BLaER1 (cell line): ENCODE measurements at regions not wholly inside any gene's neighbourhood (a gene's known extent, or its start where the extent isn't known, plus 50 kb on each side); places are given as distances from the start of the nearest gene placed in this dataset.
"Not testable (repeated sequence)": the region's sequence is repeated elsewhere in the genome, so short reads cannot be mapped to it uniquely, and the experiment has no call there.

Experiments used
- H3K27ac ChIP-seq: shearing (Covaris generic); formaldehyde crosslinking; 2 replicates; pipeline ENCODE4 v1.8.1; 2022
- H3K27me3 ChIP-seq: shearing (Covaris generic); formaldehyde crosslinking; 2 replicates; pipeline ENCODE4 v1.8.1; 2022
- H3K36me3 ChIP-seq: shearing (Covaris generic); formaldehyde crosslinking; 2 replicates; pipeline ENCODE4 v1.8.1; 2022
- H3K4me1 ChIP-seq: shearing (Covaris generic); formaldehyde crosslinking; 2 replicates; pipeline ENCODE4 v1.8.1; 2022
- H3K4me2 ChIP-seq: shearing (Covaris generic); formaldehyde crosslinking; 2 replicates; pipeline ENCODE4 v1.8.1; 2022
- H3K4me3 ChIP-seq: shearing (Covaris generic); formaldehyde crosslinking; 2 replicates; pipeline ENCODE4 v1.8.1; 2022
- H3K9ac ChIP-seq: shearing (Covaris generic); formaldehyde crosslinking; 2 replicates; pipeline ENCODE4 v1.8.1; 2022
- H3K9me3 ChIP-seq: shearing (Covaris generic); formaldehyde crosslinking; 2 replicates; pipeline ENCODE4 v1.8.1; 2022
- H4K20me1 ChIP-seq: shearing (Covaris generic); formaldehyde crosslinking; 2 replicates; pipeline ENCODE4 v1.8.1; 2022
- Cebpa-rat ChIP-seq: shearing (Covaris generic); IDR thresholded peaks from 2 replicates; pipeline ENCODE4 v1.8.1; 2022

- no peak for TF ChIP-seq Cebpa-rat
- Histone ChIP-seq H3K27me3 (no peaks in the 10 kb centered on the region), H3K9me3 (no peaks in the 10 kb centered on the region), H3K4me1 (peaks cover 8% of the 10 kb centered on the region), H3K4me3 (no peak overlapping the region), H4K20me1 (no peaks in the 10 kb centered on the region), H3K4me2 (no peak overlapping the region), H3K9ac (no peak overlapping the region), H3K36me3 (no peaks in the 10 kb centered on the region), H3K27ac (no peak overlapping the region)
These were observed 271.4 kb downstream of the DOK5 start for GRCh38 chr20:54746796-54747195.

GRCh38 chr20:54745780-54746179 lies 270.4 kb downstream of the DOK5 start:
- H3K36me3 ChIP-seq, result no peaks in the 10 kb centered on the region
- H3K27me3 ChIP-seq, result no peaks in the 10 kb centered on the region
- H3K9me3 ChIP-seq, result no peaks in the 10 kb centered on the region
- H3K4me1 ChIP-seq, result peaks cover 8% of the 10 kb centered on the region
- TF ChIP-seq Cebpa-rat, result no peak
- H3K9ac ChIP-seq, result no peak overlapping the region
- no peak overlapping the region for H3K4me3 ChIP-seq
- H3K4me2 ChIP-seq, result no peak overlapping the region
- H3K27ac ChIP-seq, result no peak overlapping the region
- H4K20me1 ChIP-seq, result no peaks in the 10 kb centered on the region

GRCh38 chr20:54744097-54744496 lies 268.7 kb downstream of the DOK5 start:
- H3K9me3 ChIP-seq, result no peaks in the 10 kb centered on the region
- no peak overlapping the region for H3K27ac ChIP-seq
- no peak overlapping the region for H3K4me2 ChIP-seq
- H3K27me3 ChIP-seq, result no peaks in the 10 kb centered on the region
- H4K20me1 ChIP-seq, result no peaks in the 10 kb centered on the region
- no peak overlapping the region for H3K9ac ChIP-seq
- H3K36me3 ChIP-seq, result no peaks in the 10 kb centered on the region
- no peaks in the 10 kb centered on the region for H3K4me1 ChIP-seq
- TF ChIP-seq Cebpa-rat, result no peak
- no peak overlapping the region for H3K4me3 ChIP-seq

DNA sequence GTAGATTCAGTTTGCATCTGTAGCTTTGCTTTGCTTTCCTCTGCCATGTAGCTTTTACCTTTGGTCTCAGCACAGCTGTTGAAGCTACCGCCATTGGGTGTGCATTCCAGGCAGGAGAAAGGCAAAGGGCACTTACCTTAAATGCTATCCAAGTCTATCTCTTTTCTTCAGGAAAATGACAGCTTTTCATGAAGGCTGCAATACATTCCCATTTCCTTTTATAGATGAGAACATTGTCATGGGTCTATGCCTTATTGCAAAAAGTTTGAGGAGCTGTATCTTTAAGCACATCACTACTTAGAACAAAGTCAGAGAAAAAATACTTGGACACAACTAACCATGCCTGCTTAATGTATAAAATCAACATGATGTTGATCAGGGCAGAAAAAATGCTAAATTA lies 266.8 kb downstream of the DOK5 start:
- Histone ChIP-seq H3K4me3 (no peak overlapping the region), H3K36me3 (no peaks in the 10 kb centered on the region), H3K27ac (no peak overlapping the region), H3K9ac (no peak overlapping the region), H3K4me1 (no peaks in the 10 kb centered on the region), H4K20me1 (no peaks in the 10 kb centered on the region), H3K9me3 (no peaks in the 10 kb centered on the region), H3K4me2 (no peak overlapping the region), H3K27me3 (no peaks in the 10 kb centered on the region)
- TF ChIP-seq Cebpa-rat, result no peak

DNA sequence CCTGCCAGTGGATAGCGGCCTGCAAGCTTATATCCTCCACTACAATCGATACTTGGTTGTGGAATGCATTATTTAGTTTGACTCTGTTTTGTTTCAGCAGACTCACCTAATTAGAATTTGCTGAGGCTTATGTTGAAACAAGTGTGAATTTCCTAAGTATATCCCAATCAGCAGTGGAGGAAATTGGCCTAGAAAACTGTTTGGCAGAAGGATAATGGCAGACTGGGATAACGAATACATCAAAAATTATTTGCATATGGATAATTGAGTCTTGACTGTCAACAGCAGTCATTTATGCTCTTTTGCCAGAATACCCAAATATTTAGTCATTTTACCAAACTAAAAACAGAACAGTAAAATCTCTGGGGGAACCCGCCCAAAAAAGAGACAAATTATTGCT lies 261.0 kb downstream of the DOK5 start:
- Histone ChIP-seq H3K4me1 (no peaks in the 10 kb centered on the region), H3K4me3 (no peak overlapping the region), H3K27me3 (no peaks in the 10 kb centered on the region), H4K20me1 (no peaks in the 10 kb centered on the region), H3K9ac (no peak overlapping the region), H3K4me2 (no peak overlapping the region), H3K27ac (no peak overlapping the region), H3K36me3 (no peaks in the 10 kb centered on the region), H3K9me3 (no peaks in the 10 kb centered on the region)
- no peak for TF ChIP-seq Cebpa-rat

GRCh38 chr20:54733687-54734086 lies 258.3 kb downstream of the DOK5 start:
- Histone ChIP-seq H3K9me3 (no peaks in the 10 kb centered on the region), H3K27me3 (no peaks in the 10 kb centered on the region), H4K20me1 (no peaks in the 10 kb centered on the region), H3K4me2 (no peak overlapping the region), H3K4me3 (no peak overlapping the region), H3K9ac (no peak overlapping the region), H3K27ac (no peak overlapping the region), H3K4me1 (no peaks in the 10 kb centered on the region), H3K36me3 (no peaks in the 10 kb centered on the region)
- no peak for TF ChIP-seq Cebpa-rat

DNA sequence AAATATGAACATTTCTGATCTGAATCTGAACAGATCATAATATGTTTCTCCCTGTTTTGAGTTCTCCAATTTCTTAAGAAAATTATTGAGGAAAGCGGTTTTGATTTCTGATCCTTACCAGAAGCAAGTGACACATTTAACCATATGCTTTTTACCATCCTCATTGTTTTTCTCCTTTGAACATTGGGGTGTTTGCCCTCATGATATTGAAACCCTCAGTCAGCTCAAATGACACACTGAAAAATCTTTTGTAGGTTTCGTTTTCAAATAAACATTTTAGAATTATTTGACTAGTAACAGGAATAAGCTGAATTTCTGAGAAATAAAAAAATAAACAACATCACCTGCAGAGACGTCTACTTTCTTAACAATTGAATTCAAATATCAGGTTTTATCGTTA lies 252.1 kb downstream of the DOK5 start:
- H3K4me2 ChIP-seq, result no peak overlapping the region

GRCh38 chr20:54726687-54727300 lies 251.4 kb downstream of the DOK5 start:
- no peak overlapping the region for H3K9ac ChIP-seq
- no peak overlapping the region for H3K27ac ChIP-seq
- H3K4me2 ChIP-seq, result no peak overlapping the region
- no peaks in the 10 kb centered on the region for H3K4me1 ChIP-seq
- no peaks in the 10 kb centered on the region for H3K36me3 ChIP-seq
- H3K27me3 ChIP-seq, result no peaks in the 10 kb centered on the region
- no peaks in the 10 kb centered on the region for H4K20me1 ChIP-seq
- no peak for TF ChIP-seq Cebpa-rat
- no peak overlapping the region for H3K4me3 ChIP-seq
- H3K9me3 ChIP-seq, result peaks cover 4% of the 10 kb centered on the region; the same call in 1 of the 2 replicates

More for the DNA sequence above, 252.1 kb downstream of the DOK5 start:
- no peaks in the 10 kb centered on the region for H3K4me1 ChIP-seq
- TF ChIP-seq Cebpa-rat, result no peak
- H3K9ac ChIP-seq, result no peak overlapping the region
- H3K27ac ChIP-seq, result no peak overlapping the region
- no peaks in the 10 kb centered on the region for H3K27me3 ChIP-seq
- H3K4me3 ChIP-seq, result no peak overlapping the region
- peaks cover 4% of the 10 kb centered on the region; the same call in 1 of the 2 replicates for H3K9me3 ChIP-seq
- no peaks in the 10 kb centered on the region for H3K36me3 ChIP-seq
- H4K20me1 ChIP-seq, result no peaks in the 10 kb centered on the region

- not testable (repeated sequence) for H4K20me1 ChIP-seq, H3K9me3 ChIP-seq, H3K4me1 ChIP-seq, H3K36me3 ChIP-seq, H3K27ac ChIP-seq, H3K4me2 ChIP-seq, H3K4me3 ChIP-seq, H3K27me3 ChIP-seq, H3K9ac ChIP-seq
These were observed 249.9 kb downstream of the DOK5 start for GRCh38 chr20:54725266-54725665.

DNA sequence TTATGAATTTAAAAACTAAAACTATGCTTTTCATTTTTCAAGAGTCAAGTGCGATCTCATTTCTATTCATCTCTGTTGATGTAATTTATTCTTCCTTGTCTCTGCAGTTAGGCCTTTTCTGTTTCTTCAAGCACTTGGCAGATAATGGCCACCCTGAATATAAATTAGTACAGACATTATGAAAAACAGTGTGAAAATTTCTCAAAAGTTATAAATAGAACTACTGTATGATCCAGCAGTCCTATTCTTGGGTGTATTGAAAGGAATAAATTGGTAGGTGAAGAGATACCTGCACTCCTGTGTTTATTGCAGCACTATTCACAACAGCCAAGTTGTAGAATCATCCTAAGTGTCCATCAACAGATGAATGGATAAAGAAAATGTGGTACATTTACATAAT lies 248.3 kb downstream of the DOK5 start:
- H3K4me3 ChIP-seq, result no peak overlapping the region
- H4K20me1 ChIP-seq, result no peaks in the 10 kb centered on the region
- H3K36me3 ChIP-seq, result no peaks in the 10 kb centered on the region
- no peak overlapping the region for H3K27ac ChIP-seq
- TF ChIP-seq Cebpa-rat, result no peak
- H3K9ac ChIP-seq, result no peak overlapping the region
- no peak overlapping the region for H3K4me2 ChIP-seq
- H3K27me3 ChIP-seq, result no peaks in the 10 kb centered on the region
- no peaks in the 10 kb centered on the region for H3K4me1 ChIP-seq
- H3K9me3 ChIP-seq, result peaks cover 4% of the 10 kb centered on the region; the same call in 1 of the 2 replicates

DNA sequence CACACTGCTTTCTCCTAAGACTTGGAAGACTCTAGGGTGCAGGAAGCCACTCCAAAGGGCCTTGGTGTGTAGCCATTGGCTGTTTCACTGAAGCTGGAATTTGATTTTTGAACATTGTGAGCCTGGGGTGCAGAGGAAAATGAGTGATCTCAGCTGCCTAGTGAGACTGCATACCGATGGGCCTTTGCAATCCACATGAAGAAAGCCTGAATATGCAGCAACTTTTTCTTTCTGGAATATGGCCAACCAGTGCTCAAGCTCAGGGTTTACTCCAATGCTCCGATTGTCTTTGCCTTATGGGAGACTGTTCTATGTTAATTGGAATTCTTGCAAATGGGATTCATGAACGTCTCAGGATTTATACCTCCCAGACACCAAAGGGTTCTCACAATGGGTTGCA lies 242.6 kb downstream of the DOK5 start:
- no peak overlapping the region for H3K9ac ChIP-seq
- H3K4me3 ChIP-seq, result no peak overlapping the region
- H4K20me1 ChIP-seq, result no peaks in the 10 kb centered on the region
- TF ChIP-seq Cebpa-rat, result no peak
- H3K27me3 ChIP-seq, result no peaks in the 10 kb centered on the region
- no peaks in the 10 kb centered on the region for H3K9me3 ChIP-seq
- H3K4me2 ChIP-seq, result no peak overlapping the region
- H3K27ac ChIP-seq, result no peak overlapping the region
- H3K4me1 ChIP-seq, result no peaks in the 10 kb centered on the region
- H3K36me3 ChIP-seq, result no peaks in the 10 kb centered on the region
